ENCODE measurements at regions not wholly inside any gene's neighbourhood (a gene's known extent, or its start where the extent isn't known, plus 50 kb on each side); places are given as distances from the start of the nearest gene placed in this dataset.

GRCh38 chr17:15119968-15120367, 145.2 kb downstream of the PMP22 start:
- TF ChIP-seq RAD21 (IDR thresholded peaks at IDR 0.05; ENCODE audit: low read depth) (no peak), EP300 (IDR thresholded peaks at IDR 0.05; ENCODE audit: borderline replicate concordance) (no peak), NFIC (IDR thresholded peaks at IDR 0.05) (no peak)

All from Ishikawa (cell line).